ENCODE measurements at regions not wholly inside any gene's neighbourhood (a gene's known extent, or its start where the extent isn't known, plus 50 kb on each side); places are given as distances from the start of the nearest gene placed in this dataset.

DNA sequence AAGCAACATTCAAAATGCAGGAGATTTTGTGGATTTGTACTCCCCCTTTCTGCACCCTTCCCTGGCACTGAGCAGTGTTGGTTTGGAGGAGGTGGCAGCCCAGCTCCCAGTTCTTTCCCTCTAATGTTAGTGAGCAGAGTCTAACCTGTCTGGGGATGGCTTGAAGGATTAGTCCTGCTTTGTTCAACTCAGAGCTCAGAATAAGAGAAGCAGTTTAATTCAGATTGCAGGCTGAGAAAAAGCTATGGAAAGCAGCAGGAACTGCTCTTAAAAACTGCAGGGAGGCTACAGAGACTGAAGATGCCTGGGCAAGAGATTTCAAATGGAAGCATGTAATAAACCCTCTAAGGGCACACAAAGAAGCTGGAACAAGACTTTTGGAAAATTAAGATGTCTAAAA is 223.4 kb upstream of the GGTLC1 start:
- no peak for DNase-seq
- intact Hi-C loops (cut with DNase I), result no loop called here
- Histone ChIP-seq H3K27me3 (no peaks in the 10 kb centered on the region), H3K36me3 (no peaks in the 10 kb centered on the region), H3K27ac (no peak overlapping the region), H3K9me3 (no peaks in the 10 kb centered on the region), H3K4me1 (no peaks in the 10 kb centered on the region), H3K4me3 (no peak overlapping the region)
- ATAC-seq, result no peak
- TF ChIP-seq CTCF (IDR thresholded peaks at IDR 0.05), result no peak
- FAIRE-seq, result no peak

- intact Hi-C loops (cut with DNase I), result no loop called here
- FAIRE-seq (no peak), DNase-seq (no peak), ATAC-seq (no peak)
- H3K36me3 ChIP-seq, result no peaks in the 10 kb centered on the region
- H3K4me3 ChIP-seq, result no peak overlapping the region
- H3K9me3 ChIP-seq, result no peaks in the 10 kb centered on the region
- H3K4me1 ChIP-seq, result no peaks in the 10 kb centered on the region
- TF ChIP-seq CTCF (IDR thresholded peaks at IDR 0.05), result no peak
- H3K27ac ChIP-seq, result no peak overlapping the region
- no peaks in the 10 kb centered on the region for H3K27me3 ChIP-seq
- 41 to 51% methylated on average over 2 of the region's 2 CpGs for WGBS, 2 donors
These were observed 221.8 kb upstream of the GGTLC1 start for GRCh38 chr20:24210356-24210755.

GRCh38 chr20:24208652-24209051 is 220.1 kb upstream of the GGTLC1 start:
- Histone ChIP-seq H3K27ac (no peak overlapping the region), H3K4me1 (no peaks in the 10 kb centered on the region), H3K27me3 (no peaks in the 10 kb centered on the region), H3K36me3 (no peaks in the 10 kb centered on the region), H3K9me3 (no peaks in the 10 kb centered on the region), H3K4me3 (no peak overlapping the region)
- WGBS, 2 donors, result 76 to 77% methylated on average over 9 of the region's 9 CpGs
- DNase-seq (no peak), FAIRE-seq (no peak), ATAC-seq (no peak)
- no peak for TF ChIP-seq CTCF (IDR thresholded peaks at IDR 0.05)
- intact Hi-C loops (cut with DNase I), result no loop called here

DNA sequence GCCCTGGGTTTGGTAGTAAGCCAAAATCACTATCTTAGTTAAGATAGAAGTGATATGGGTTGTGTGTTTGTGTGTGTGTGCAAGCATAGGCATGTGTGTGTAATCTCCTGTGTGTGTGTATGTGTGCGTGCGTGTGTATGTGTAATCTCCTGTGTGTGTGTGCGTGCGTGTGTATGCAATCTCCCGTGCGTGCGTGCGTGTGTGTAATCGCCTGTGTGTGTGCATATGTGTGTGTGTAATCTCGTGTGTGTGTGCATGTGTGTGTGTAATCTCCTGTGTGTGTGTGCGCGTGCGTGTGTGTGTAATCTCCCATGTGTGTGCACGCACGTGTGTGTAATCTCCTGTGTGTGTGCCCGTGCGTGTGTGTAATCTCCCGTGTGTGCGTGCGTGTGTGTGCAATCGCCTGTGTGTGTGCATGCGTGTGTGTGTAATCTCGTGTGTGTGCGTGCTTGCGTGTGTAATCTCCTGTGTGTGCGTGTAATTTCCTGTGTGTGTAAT is 219.3 kb upstream of the GGTLC1 start:
- WGBS, 2 donors, result 68 to 77% methylated on average over 26 of the region's 26 CpGs
- intact Hi-C loops (cut with DNase I), result no loop called here
- H3K36me3 ChIP-seq, result no peaks in the 10 kb centered on the region
- H3K4me3 ChIP-seq, result no peak overlapping the region
- H3K9me3 ChIP-seq, result no peaks in the 10 kb centered on the region
- FAIRE-seq, result no peak
- TF ChIP-seq CTCF (IDR thresholded peaks at IDR 0.05), result no peak
- H3K27ac ChIP-seq, result no peak overlapping the region
- ATAC-seq, result no peak
- H3K4me1 ChIP-seq, result no peaks in the 10 kb centered on the region
- H3K27me3 ChIP-seq, result no peaks in the 10 kb centered on the region
- DNase-seq, result no peak

GRCh38 chr20:24206995-24207394 is 218.4 kb upstream of the GGTLC1 start:
- no peaks in the 10 kb centered on the region for H3K4me1 ChIP-seq
- DNase-seq, result no peak
- no peaks in the 10 kb centered on the region for H3K36me3 ChIP-seq
- no peaks in the 10 kb centered on the region for H3K27me3 ChIP-seq
- no peak for ATAC-seq
- intact Hi-C loops (cut with DNase I), result no loop called here
- H3K9me3 ChIP-seq, result no peaks in the 10 kb centered on the region
- 53 to 58% methylated on average over 5 of the region's 5 CpGs for WGBS, 2 donors
- FAIRE-seq, result no peak
- no peak for TF ChIP-seq CTCF (IDR thresholded peaks at IDR 0.05)
- no peak overlapping the region for H3K4me3 ChIP-seq
- no peak overlapping the region for H3K27ac ChIP-seq
